IMR-90 (cell line): ENCODE measurements at regions not wholly inside any gene's neighbourhood (a gene's known extent, or its start where the extent isn't known, plus 50 kb on each side); places are given as distances from the start of the nearest gene placed in this dataset.

Experiments used
- ATAC-seq: fragments of 200-7000 bp; cut with Tn5 transposase; 2 replicates; pipeline ENCODE4 v1.9.1; 2020; ENCODE audit warnings: low read depth, mild to moderate bottlenecking, moderate library complexity
- BruUV-seq: library from RNA; stranded (reverse); fragments of 400-500 nt; replicated peaks from 2 replicates; lab custom pipeline; 2021; lab: Mats Ljungman, UMichigan
- CTCF ChIA-PET: fragments of 300-600 bp; formaldehyde crosslinking; extraction: SDS; loops from one replicate; lab custom pipeline; 2021; ENCODE audit warnings: antibody characterized with exemption; lab: Yijun Ruan, JAX
- POLR2A ChIA-PET: fragments of 300-600 bp; sonication (Branson Sonifier 250); formaldehyde crosslinking; loops from one replicate; lab custom pipeline; 2022; ENCODE audit warnings: antibody characterized with exemption; ENCODE audit not compliant: unreplicated experiment; lab: Charles Lee
- DNase-seq: peaks from one replicate; pipeline ENCODE4 v3.0.0; 2013
- H2AFZ ChIP-seq: replicated peaks from 2 replicates; pipeline ENCODE3; 2013; ENCODE audit warnings: low read length, mild to moderate bottlenecking; ENCODE audit not compliant: poor library complexity
- H2AK5ac ChIP-seq: 2 replicates; pipeline ENCODE4 v1.6.1; 2013; ENCODE audit warnings: low read depth, low read length, inconsistent platforms
- H2AK9ac ChIP-seq: replicated peaks from 2 replicates; pipeline ENCODE3; 2013; ENCODE audit warnings: mild to moderate bottlenecking, low read depth, low read length, moderate library complexity; ENCODE audit not compliant: poor library complexity
- H2BK120ac ChIP-seq: 2 replicates; pipeline ENCODE4 v1.6.1; 2013; ENCODE audit warnings: low read depth, low read length, inconsistent platforms
- H2BK15ac ChIP-seq: 3 replicates; pipeline ENCODE4 v1.6.1; 2013; ENCODE audit warnings: low read depth, low read length, inconsistent platforms
- H2BK20ac ChIP-seq: 2 replicates; pipeline ENCODE4 v1.6.1; 2013; ENCODE audit warnings: low read depth, mild to moderate bottlenecking, inconsistent platforms, low read length, moderate library complexity
- H2BK5ac ChIP-seq: 2 replicates; pipeline ENCODE4 v1.6.1; 2013; ENCODE audit warnings: mild to moderate bottlenecking, low read depth, low read length, inconsistent platforms; ENCODE audit not compliant: poor library complexity, severe bottlenecking
- H3K14ac ChIP-seq: replicated peaks from 2 replicates; pipeline ENCODE4 v1.6.1; 2013; ENCODE audit warnings: low read depth, low read length, inconsistent platforms
- H3K18ac ChIP-seq: 2 replicates; pipeline ENCODE4 v1.6.1; 2013; ENCODE audit warnings: low read depth, low read length, control low read depth
- H3K23ac ChIP-seq: 2 replicates; pipeline ENCODE4 v1.6.1; 2013; ENCODE audit warnings: low read depth, low read length, inconsistent platforms
- H3K27ac ChIP-seq: 2 replicates; pipeline ENCODE4 v1.5.1; 2013; ENCODE audit warnings: mild to moderate bottlenecking, control low read depth, low read length; ENCODE audit not compliant: insufficient read depth
- H3K27me3 ChIP-seq: 2 replicates; pipeline ENCODE4 v1.6.1; 2013; ENCODE audit warnings: low read length; ENCODE audit not compliant: control insufficient read depth, insufficient read depth
- H3K36me3 ChIP-seq: 2 replicates; pipeline ENCODE4 v1.6.1; 2013; ENCODE audit warnings: low read length, mixed read lengths; ENCODE audit not compliant: control insufficient read depth, insufficient read depth
- H3K4ac ChIP-seq: 2 replicates; pipeline ENCODE4 v1.6.1; 2013; ENCODE audit warnings: low read depth, low read length, inconsistent platforms
- H3K4me1 ChIP-seq: 2 replicates; pipeline ENCODE4 v1.6.1; 2013; ENCODE audit warnings: low read length, mixed read lengths; ENCODE audit not compliant: control insufficient read depth, insufficient read depth
- H3K4me2 ChIP-seq: 2 replicates; pipeline ENCODE4 v1.6.1; 2013; ENCODE audit warnings: low read depth, mild to moderate bottlenecking, control low read depth, low read length, moderate library complexity
- H3K4me3 ChIP-seq: 2 replicates; pipeline ENCODE4 v1.5.1; 2013; ENCODE audit warnings: low read depth, mild to moderate bottlenecking, control low read depth, low read length, moderate library complexity; ENCODE audit not compliant: insufficient read depth
- H3K56ac ChIP-seq: 2 replicates; pipeline ENCODE4 v1.6.1; 2013; ENCODE audit warnings: low read length, inconsistent platforms; ENCODE audit not compliant: insufficient read depth; ENCODE audit errors: extremely low read depth
- H3K79me1 ChIP-seq, 2 experiments: 2 replicates each; pipeline ENCODE4 v1.6.1; 2013; ENCODE audit warnings: low read length in 2 of 2, inconsistent platforms in 1 of 2, low read depth in 1 of 2
- H3K9ac ChIP-seq: 2 replicates; pipeline ENCODE4 v1.6.1; 2013; ENCODE audit warnings: low read depth, low read length, control low read depth
- H3K9me1 ChIP-seq: 2 replicates; pipeline ENCODE4 v1.6.1; 2013; ENCODE audit warnings: low read length, inconsistent platforms; ENCODE audit not compliant: insufficient read depth
- H3K9me3 ChIP-seq: 2 replicates; pipeline ENCODE4 v1.6.1; 2013; ENCODE audit warnings: low read length; ENCODE audit not compliant: control insufficient read depth, insufficient read depth
- H4K20me1 ChIP-seq: 2 replicates; pipeline ENCODE4 v1.6.1; 2013; ENCODE audit warnings: low read length, inconsistent platforms; ENCODE audit not compliant: insufficient read depth
- H4K5ac ChIP-seq: 2 replicates; pipeline ENCODE4 v1.6.1; 2013; ENCODE audit warnings: mild to moderate bottlenecking, low read depth, low read length, control low read depth
- H4K8ac ChIP-seq, 2 experiments: 2 replicates each; pipeline ENCODE4 v1.6.1; 2013; ENCODE audit warnings: low read depth in 2 of 2, low read length in 2 of 2, control low read depth in 1 of 2, inconsistent platforms in 1 of 2
- H4K91ac ChIP-seq: 2 replicates; pipeline ENCODE4 v1.6.1; 2013; ENCODE audit warnings: low read depth, low read length, inconsistent platforms; ENCODE audit not compliant: insufficient read depth
- CEBPB ChIP-seq: IDR thresholded peaks from 2 replicates; pipeline ENCODE4 v1.6.1; 2012; ENCODE audit warnings: low read depth, low read length, improper control_type of control experiment
- ELK1 ChIP-seq: fragments of 150-350 bp; IDR thresholded peaks from 2 replicates; pipeline ENCODE4 v1.6.1; 2016; ENCODE audit warnings: low read depth, mild to moderate bottlenecking, low read length, moderate library complexity, borderline replicate concordance
- MAFK ChIP-seq: IDR thresholded peaks from 2 replicates; pipeline ENCODE4 v1.6.1; 2012; ENCODE audit warnings: low read depth, low read length, improper control_type of control experiment
- MXI1 ChIP-seq: IDR thresholded peaks from 2 replicates; pipeline ENCODE4 v1.6.1; 2012; ENCODE audit warnings: low read depth, mild to moderate bottlenecking, low read length, moderate library complexity, borderline replicate concordance
- NFE2L2 ChIP-seq: fragments of 150-350 bp; IDR thresholded peaks from 2 replicates; pipeline ENCODE4 v1.6.1; 2016; ENCODE audit warnings: low read depth, mild to moderate bottlenecking, low read length
- RAD21 ChIP-seq: IDR thresholded peaks from 2 replicates; pipeline ENCODE4 v1.6.1; 2012; ENCODE audit warnings: low read length, improper control_type of control experiment
- WGBS, 2 experiments: methylation state at CpG; one replicate each; pipeline versions ENCODE4 v1.1.5 to v1.1.7; 2013; ENCODE audit warnings: missing lambda C conversion rate in 2 of 2; ENCODE audit not compliant: insufficient read length in 1 of 2; ENCODE audit errors: extremely low coverage in 2 of 2; 5-methylcytosine and 5-hydroxymethylcytosine counted together
- dilution Hi-C: fragments of 300-500 bp; cut with HindIII; formaldehyde crosslinking; loops from one replicate; pipeline ENCODE4 v1.14.3; 2018; ENCODE audit warnings: low sequenced_read_pairs; ENCODE audit not compliant: unreplicated experiment
- in situ Hi-C: fragments of 300-500 bp; cut with MboI; formaldehyde crosslinking; loops from 3 replicates; pipeline ENCODE4 v1.14.3; 2019; ENCODE audit warnings: low sequenced_read_pairs, inconsistent platforms, mixed read lengths
- intact Hi-C: fragments of 100-400 bp; cut with micrococcal nuclease; formaldehyde crosslinking; loops from 2 replicates; pipeline ENCODE4 v1.10.0; 2022

DNA sequence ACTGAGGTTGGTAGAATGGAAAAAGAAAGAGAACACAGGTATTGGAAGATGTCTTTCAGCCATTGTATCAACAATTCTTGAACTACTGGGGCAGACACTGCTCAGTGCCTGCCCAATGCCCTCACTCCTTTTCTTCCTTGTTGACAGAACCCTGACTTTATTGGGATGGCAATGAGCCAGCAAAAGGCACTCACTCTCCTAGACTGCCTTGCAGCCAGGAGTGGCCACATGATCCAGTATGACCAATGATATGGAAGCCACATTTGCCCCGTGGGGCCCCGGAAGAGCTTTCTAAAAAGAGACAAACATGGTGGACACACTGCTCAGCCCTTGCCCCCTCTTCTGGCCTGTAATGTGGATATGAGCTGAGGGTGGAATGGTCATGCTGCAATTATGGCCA lies 88.6 kb upstream of the ZNF716 start:
- Histone ChIP-seq H3K23ac (no peak overlapping the region), H3K4me1 (no peaks in the 10 kb centered on the region), H3K9me3 (peaks cover 19% of the 10 kb centered on the region), H2AK9ac (no peak overlapping the region), H2AK5ac (no peak overlapping the region), H4K8ac (no peak overlapping the region), H3K56ac (no peak overlapping the region), H3K36me3 (no peaks in the 10 kb centered on the region), H2BK5ac (no peak overlapping the region), H3K4me3 (no peak overlapping the region), H3K79me1 (no peaks in the 10 kb centered on the region), H3K27me3 (no peaks in the 10 kb centered on the region), H3K14ac (no peak overlapping the region), H4K5ac (no peak overlapping the region), H3K9ac (no peak overlapping the region), H4K91ac (no peak overlapping the region), H3K4me2 (no peak overlapping the region), H3K27ac (no peak overlapping the region), H2BK20ac (no peak overlapping the region), H4K20me1 (no peaks in the 10 kb centered on the region), H3K4ac (no peak overlapping the region), H2BK15ac (no peak overlapping the region), H3K18ac (no peak overlapping the region), H2AFZ (no peak overlapping the region), H3K9me1 (no peaks in the 10 kb centered on the region), H2BK120ac (no peak overlapping the region)
- BruUV-seq = no TSS peak
- ChIA-PET CTCF (no interaction called here), POLR2A (no interaction called here)
- intact Hi-C loops = no loop called here
- dilution Hi-C loops = no loop called here
- in situ Hi-C loops = no loop called here
- ATAC-seq = no peak
- WGBS, 2 experiments = 80% methylated on average over 1 of the region's 2 CpGs; no CpG with 5 or more reads in 1 of the 2 experiments
- no peak for DNase-seq
- TF ChIP-seq ELK1 = no peak
- no peak for TF ChIP-seq RAD21
- no peak for TF ChIP-seq NFE2L2
- TF ChIP-seq MAFK = no peak
- TF ChIP-seq MXI1 = no peak
- TF ChIP-seq CEBPB = no peak
